H9 (cell line): ENCODE measurements at regions not wholly inside any gene's neighbourhood (a gene's known extent, or its start where the extent isn't known, plus 50 kb on each side); places are given as distances from the start of the nearest gene placed in this dataset.

ENCODE experiments used
- DNase-seq: peaks from one replicate; pipeline ENCODE4 v3.0.0-alpha.2; 2017
- H2AFZ ChIP-seq: one replicate; pipeline ENCODE4 v1.6.1; 2013; ENCODE audit warnings: mild to moderate bottlenecking, low read length, control low read depth, moderate library complexity
- H2AK5ac ChIP-seq: 2 replicates; pipeline ENCODE4 v1.6.1; 2013; ENCODE audit warnings: low read length, control low read depth, mixed read lengths; ENCODE audit not compliant: insufficient read length
- H2BK120ac ChIP-seq: one replicate; pipeline ENCODE4 v1.6.1; 2013; ENCODE audit warnings: low read depth, mild to moderate bottlenecking, low read length, control low read depth, inconsistent platforms; ENCODE audit not compliant: poor library complexity, severe bottlenecking
- H2BK12ac ChIP-seq: 2 replicates; pipeline ENCODE4 v1.6.1; 2013; ENCODE audit warnings: low read length, control low read depth, mixed read lengths, low read depth; ENCODE audit not compliant: insufficient read length
- H2BK15ac ChIP-seq: 2 replicates; pipeline ENCODE4 v1.6.1; 2013; ENCODE audit warnings: low read depth, low read length, control low read depth
- H2BK20ac ChIP-seq: one replicate; pipeline ENCODE4 v1.6.1; 2013; ENCODE audit warnings: low read depth, mild to moderate bottlenecking, low read length, control low read depth, inconsistent platforms; ENCODE audit not compliant: poor library complexity, severe bottlenecking
- H2BK5ac ChIP-seq: 2 replicates; pipeline ENCODE4 v1.6.1; 2013; ENCODE audit warnings: low read length, control low read depth, mixed read lengths; ENCODE audit not compliant: insufficient read length
- H3K14ac ChIP-seq: 2 replicates; pipeline ENCODE4 v1.6.1; 2013; ENCODE audit warnings: low read length, control low read depth; ENCODE audit not compliant: insufficient read depth
- H3K18ac ChIP-seq: 2 replicates; pipeline ENCODE4 v1.6.1; 2013; ENCODE audit warnings: low read depth, mild to moderate bottlenecking, mixed read lengths, low read length, control low read depth; ENCODE audit not compliant: insufficient read length
- H3K23ac ChIP-seq: 2 replicates; pipeline ENCODE4 v1.6.1; 2013; ENCODE audit warnings: low read length, control low read depth, mixed read lengths, low read depth; ENCODE audit not compliant: insufficient read length
- H3K23me2 ChIP-seq: 2 replicates; pipeline ENCODE4 v1.6.1; 2013; ENCODE audit warnings: low read depth, mild to moderate bottlenecking, mixed read lengths, low read length, control low read depth; ENCODE audit not compliant: insufficient read length, poor library complexity, severe bottlenecking
- H3K27ac ChIP-seq: 2 replicates; pipeline ENCODE4 v1.5.1; 2013; ENCODE audit warnings: low read length, control low read depth, mixed read lengths, low read depth; ENCODE audit not compliant: insufficient read length
- H3K27me3 ChIP-seq: 2 replicates; pipeline ENCODE4 v1.6.1; 2013; ENCODE audit warnings: low read length, control low read depth, inconsistent platforms; ENCODE audit not compliant: insufficient read depth
- H3K4ac ChIP-seq: 2 replicates; pipeline ENCODE4 v1.6.1; 2013; ENCODE audit warnings: low read depth, mild to moderate bottlenecking, control low read depth, inconsistent platforms, low read length, moderate library complexity
- H3K4me1 ChIP-seq: 2 replicates; pipeline ENCODE4 v1.6.1; 2013; ENCODE audit warnings: low read length, control low read depth, inconsistent platforms; ENCODE audit not compliant: insufficient read depth
- H3K4me2 ChIP-seq: 2 replicates; pipeline ENCODE4 v1.6.1; 2013; ENCODE audit warnings: low read length, control low read depth, mixed read lengths; ENCODE audit not compliant: insufficient read length, insufficient read depth
- H3K56ac ChIP-seq: 2 replicates; pipeline ENCODE4 v1.6.1; 2013; ENCODE audit warnings: low read depth, mild to moderate bottlenecking, mixed read lengths, low read length, control low read depth; ENCODE audit not compliant: insufficient read length
- H3K79me1 ChIP-seq: 2 replicates; pipeline ENCODE4 v1.6.1; 2013; ENCODE audit warnings: low read depth, mild to moderate bottlenecking, moderate library complexity, low read length, control low read depth, inconsistent platforms; ENCODE audit not compliant: insufficient read depth, poor library complexity, severe bottlenecking
- H3K79me2 ChIP-seq: 2 replicates; pipeline ENCODE4 v1.6.1; 2013; ENCODE audit warnings: low read length, control low read depth, inconsistent platforms; ENCODE audit not compliant: insufficient read depth
- H3K9ac ChIP-seq: 2 replicates; pipeline ENCODE4 v1.6.1; 2013; ENCODE audit warnings: low read length, control low read depth, mixed read lengths; ENCODE audit not compliant: insufficient read length; ENCODE audit errors: extremely low read depth
- H3K9me3 ChIP-seq: one replicate; pipeline ENCODE4 v1.6.1; 2013; ENCODE audit warnings: low read depth, low read length, inconsistent platforms; ENCODE audit not compliant: control insufficient read depth
- H3T11ph ChIP-seq: one replicate; pipeline ENCODE4 v1.6.1; 2013; ENCODE audit warnings: mild to moderate bottlenecking, low read length, control low read depth, inconsistent platforms
- H4K20me1 ChIP-seq: one replicate; pipeline ENCODE4 v1.6.1; 2013; ENCODE audit not compliant: control insufficient read depth, insufficient read length, insufficient read depth
- H4K5ac ChIP-seq: 2 replicates; pipeline ENCODE4 v1.6.1; 2013; ENCODE audit warnings: low read depth, mild to moderate bottlenecking, mixed read lengths, low read length, control low read depth; ENCODE audit not compliant: insufficient read length
- H4K8ac ChIP-seq: replicated peaks from 2 replicates; pipeline ENCODE4 v1.6.1; 2013; ENCODE audit warnings: low read length, control low read depth, mixed read lengths, low read depth; ENCODE audit not compliant: insufficient read length
- H4K91ac ChIP-seq: 2 replicates; pipeline ENCODE4 v1.6.1; 2013; ENCODE audit warnings: low read depth, mild to moderate bottlenecking, moderate library complexity, mixed read lengths, low read length, control low read depth; ENCODE audit not compliant: insufficient read length
- H3K27ac Mint-ChIP-seq, 3 experiments: 2 replicates in 2 of 3; 3 replicates in 1 of 3; pipeline ENCODE4 v1.8.0; 2020 to 2021; ENCODE audit warnings: mixed read lengths in 3 of 3, mild to moderate bottlenecking in 1 of 3, moderate library complexity in 1 of 3
- H3K27me3 Mint-ChIP-seq: 2 replicates; pipeline ENCODE4 v1.8.0; 2021; ENCODE audit warnings: low read depth, mild to moderate bottlenecking, moderate library complexity, mixed read lengths
- H3K36me3 Mint-ChIP-seq, 3 experiments: 2 replicates in 2 of 3; 3 replicates in 1 of 3; pipeline ENCODE4 v1.8.0; 2020 to 2021; ENCODE audit warnings: low read depth in 3 of 3, mixed read lengths in 3 of 3; ENCODE audit not compliant: insufficient read depth in 1 of 3
- H3K4me1 Mint-ChIP-seq, 2 experiments: 2 replicates each; pipeline ENCODE4 v1.8.0; 2020; ENCODE audit warnings: mixed read lengths in 2 of 2
- H3K4me3 Mint-ChIP-seq, 2 experiments: 2 replicates in 1 of 2; 3 replicates in 1 of 2; pipeline ENCODE4 v1.8.0; 2020 to 2021; ENCODE audit warnings: mild to moderate bottlenecking in 2 of 2, mixed read lengths in 2 of 2, moderate library complexity in 1 of 2
- H3K9me3 Mint-ChIP-seq, 2 experiments: 2 replicates in 1 of 2; 3 replicates in 1 of 2; pipeline ENCODE4 v1.8.0; 2020; ENCODE audit warnings: mild to moderate bottlenecking in 2 of 2, mixed read lengths in 2 of 2, moderate library complexity in 1 of 2
- CTCF ChIP-seq: fragments of 200-600 bp; sonication (generic); conservative IDR thresholded peaks from 3 replicates; pipeline ENCODE4 v1.8.0; 2021; ENCODE audit warnings: antibody characterized with exemption, mild to moderate bottlenecking
- WGBS: extraction: QIAGEN DNeasy Blood & Tissue Kit; methylation state at CpG from one replicate; pipeline ENCODE4 v1.1.7; 2013; ENCODE audit warnings: missing lambda C conversion rate, low lambda C conversion rate, mixed read lengths; ENCODE audit not compliant: insufficient read length; ENCODE audit errors: extremely low coverage; 5-methylcytosine and 5-hydroxymethylcytosine counted together

- no peak for TF ChIP-seq CTCF
- Mint-ChIP-seq H3K27me3 (no peaks in the 10 kb centered on the region), H3K4me3 (no peak overlapping the region), H3K4me1 (no peaks in the 10 kb centered on the region), H3K9me3 (no peaks in the 10 kb centered on the region), H3K36me3 (no peaks in the 10 kb centered on the region), H3K27ac (no peak overlapping the region)
- no peak overlapping the region for H4K5ac ChIP-seq
- H3K79me2 ChIP-seq, result no peaks in the 10 kb centered on the region
- no peaks in the 10 kb centered on the region for H4K20me1 ChIP-seq
- no peak overlapping the region for H4K91ac ChIP-seq
- no peak overlapping the region for H2BK20ac ChIP-seq
- H2BK120ac ChIP-seq, result no peak overlapping the region
- H2BK15ac ChIP-seq, result no peak overlapping the region
- no CpG with 5 or more reads among the region's 5 CpGs for WGBS
- no peak for DNase-seq
- no peak overlapping the region for H2BK12ac ChIP-seq
- H3K14ac ChIP-seq, result no peak overlapping the region
- H3T11ph ChIP-seq, result no peak overlapping the region
- H3K23ac ChIP-seq, result no peak overlapping the region
- H3K79me1 ChIP-seq, result no peaks in the 10 kb centered on the region
- no peak overlapping the region for H3K9ac ChIP-seq
- no peak overlapping the region for H4K8ac ChIP-seq
- no peaks in the 10 kb centered on the region for H3K27me3 ChIP-seq
- H3K23me2 ChIP-seq, result peaks cover 3% of the 10 kb centered on the region
- no peak overlapping the region for H3K27ac ChIP-seq
- no peaks in the 10 kb centered on the region for H3K9me3 ChIP-seq
- H2AK5ac ChIP-seq, result no peak overlapping the region
- no peak overlapping the region for H3K18ac ChIP-seq
- no peak overlapping the region for H3K4me2 ChIP-seq
- H3K4me1 ChIP-seq, result no peaks in the 10 kb centered on the region
- no peak overlapping the region for H3K4ac ChIP-seq
- H2AFZ ChIP-seq, result no peak overlapping the region
- H2BK5ac ChIP-seq, result no peak overlapping the region
- no peak overlapping the region for H3K56ac ChIP-seq
Measured at GRCh38 chr15:97691799-97692198, 268.7 kb upstream of the ARRDC4 start.
